Keratinocyte (primary cell): ENCODE measurements at regions not wholly inside any gene's neighbourhood (a gene's known extent, or its start where the extent isn't known, plus 50 kb on each side); places are given as distances from the start of the nearest gene placed in this dataset.

ENCODE experiments used
- EZH2 ChIP-seq: IDR thresholded peaks from one replicate; pipeline ENCODE4 v1.6.1; 2012; ENCODE audit warnings: inconsistent platforms, mild to moderate bottlenecking, low read length, moderate library complexity
- TF ChIP-seq, protein P1 (sequence below), 3 experiments: IDR thresholded peaks in 1 of 3; conservative IDR thresholded peaks in 1 of 3; optimal IDR thresholded peaks in 1 of 3; 2 replicates in 2 of 3; 3 replicates in 1 of 3; pipeline versions ENCODE3 to v1.5.1; 2011; ENCODE audit warnings: low read length in 3 of 3, mild to moderate bottlenecking in 3 of 3, moderate library complexity in 2 of 3, control low read depth in 1 of 3, inconsistent platforms in 1 of 3; ENCODE audit not compliant: insufficient read depth in 2 of 3; ENCODE audit errors: extremely low read depth in 1 of 3

DNA sequence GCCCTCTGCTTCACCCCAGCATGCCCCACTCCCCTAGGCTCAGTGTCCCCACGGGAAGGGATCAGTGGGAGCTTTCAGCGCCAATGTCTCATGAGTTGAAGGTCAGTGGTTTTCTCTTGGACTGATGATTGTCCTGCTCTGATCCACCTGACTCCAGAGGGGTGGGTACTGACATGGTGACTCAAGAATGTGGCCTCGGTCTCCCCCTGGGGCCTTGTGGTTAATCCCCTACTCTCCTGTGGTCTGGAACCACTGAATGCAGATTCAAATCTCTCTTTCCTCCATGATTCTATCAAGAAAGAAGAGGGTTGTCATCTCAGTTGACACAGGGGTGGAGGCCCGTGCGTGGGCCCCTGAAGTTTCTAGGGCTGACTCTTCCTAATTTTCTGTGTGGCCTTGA, 176.9 kb downstream of the RPS24 start:
- TF ChIP-seq EZH2: no peak
- TF ChIP-seq, protein P1, sequence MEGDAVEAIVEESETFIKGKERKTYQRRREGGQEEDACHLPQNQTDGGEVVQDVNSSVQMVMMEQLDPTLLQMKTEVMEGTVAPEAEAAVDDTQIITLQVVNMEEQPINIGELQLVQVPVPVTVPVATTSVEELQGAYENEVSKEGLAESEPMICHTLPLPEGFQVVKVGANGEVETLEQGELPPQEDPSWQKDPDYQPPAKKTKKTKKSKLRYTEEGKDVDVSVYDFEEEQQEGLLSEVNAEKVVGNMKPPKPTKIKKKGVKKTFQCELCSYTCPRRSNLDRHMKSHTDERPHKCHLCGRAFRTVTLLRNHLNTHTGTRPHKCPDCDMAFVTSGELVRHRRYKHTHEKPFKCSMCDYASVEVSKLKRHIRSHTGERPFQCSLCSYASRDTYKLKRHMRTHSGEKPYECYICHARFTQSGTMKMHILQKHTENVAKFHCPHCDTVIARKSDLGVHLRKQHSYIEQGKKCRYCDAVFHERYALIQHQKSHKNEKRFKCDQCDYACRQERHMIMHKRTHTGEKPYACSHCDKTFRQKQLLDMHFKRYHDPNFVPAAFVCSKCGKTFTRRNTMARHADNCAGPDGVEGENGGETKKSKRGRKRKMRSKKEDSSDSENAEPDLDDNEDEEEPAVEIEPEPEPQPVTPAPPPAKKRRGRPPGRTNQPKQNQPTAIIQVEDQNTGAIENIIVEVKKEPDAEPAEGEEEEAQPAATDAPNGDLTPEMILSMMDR (optimal IDR thresholded peaks at IDR 0.05 in 1 of 3, IDR thresholded peaks at IDR 0.05 in 1 of 3, conservative IDR thresholded peaks at IDR 0.05 in 1 of 3; ENCODE audit: extremely low read depth in 1 of 3, insufficient read depth in 2 of 3, low read length in 3 of 3): no peak
